Daoy (cell line): ENCODE measurements at regions not wholly inside any gene's neighbourhood (a gene's known extent, or its start where the extent isn't known, plus 50 kb on each side); places are given as distances from the start of the nearest gene placed in this dataset.
"Not testable (repeated sequence)": the region's sequence is repeated elsewhere in the genome, so short reads cannot be mapped to it uniquely, and the experiment has no call there.

Experiments used
- DNase-seq: peaks from one replicate; pipeline ENCODE4 v3.0.0-alpha.2; 2015; ENCODE audit warnings: low read depth

GRCh38 chr10:43855667-43856210 lies 207.1 kb upstream of the ZNF32 start:
- DNase-seq = no peak

GRCh38 chr10:43854007-43854406 lies 205.3 kb upstream of the ZNF32 start:
- DNase-seq = peak; percentile 70

GRCh38 chr10:43853369-43853768 lies 204.7 kb upstream of the ZNF32 start:
- DNase-seq = no peak

GRCh38 chr10:43852644-43853214 lies 204.0 kb upstream of the ZNF32 start:
- DNase-seq = no peak

GRCh38 chr10:43852149-43852548 lies 203.5 kb upstream of the ZNF32 start:
- DNase-seq = no peak

- no peak for DNase-seq
These were observed 202.3 kb upstream of the ZNF32 start for GRCh38 chr10:43851030-43851429.

GRCh38 chr10:43849551-43849950 lies 200.9 kb upstream of the ZNF32 start:
- no peak for DNase-seq

- DNase-seq = no peak
These were observed 198.3 kb upstream of the ZNF32 start for GRCh38 chr10:43846968-43847367.

GRCh38 chr10:43846187-43846680 lies 197.6 kb upstream of the ZNF32 start:
- DNase-seq = peak; percentile 56

- DNase-seq = no peak
These were observed 196.4 kb upstream of the ZNF32 start for GRCh38 chr10:43845121-43845520.

- DNase-seq = no peak
These were observed 195.5 kb upstream of the ZNF32 start for GRCh38 chr10:43844221-43844620.

- DNase-seq = peak; percentile 46
These were observed 194.8 kb upstream of the ZNF32 start for GRCh38 chr10:43843321-43844101.

GRCh38 chr10:43842496-43842895 lies 193.8 kb upstream of the ZNF32 start:
- DNase-seq = no peak

- no peak for DNase-seq
These were observed 193.4 kb upstream of the ZNF32 start for GRCh38 chr10:43842072-43842471.

- DNase-seq = no peak
These were observed 191.3 kb upstream of the ZNF32 start for GRCh38 chr10:43839973-43840372.

- not testable (repeated sequence) for DNase-seq
These were observed 186.1 kb upstream of the ZNF32 start for GRCh38 chr10:43834751-43835150.

GRCh38 chr10:43827853-43828252 lies 179.2 kb upstream of the ZNF32 start:
- no peak for DNase-seq

- DNase-seq = no peak
These were observed 177.3 kb upstream of the ZNF32 start for GRCh38 chr10:43825984-43826383.

GRCh38 chr10:43825421-43825820 lies 176.7 kb upstream of the ZNF32 start:
- DNase-seq = no peak

- no peak for DNase-seq
These were observed 176.3 kb upstream of the ZNF32 start for GRCh38 chr10:43824934-43825333.

- DNase-seq = no peak
These were observed 174.2 kb upstream of the ZNF32 start for GRCh38 chr10:43822631-43823580.

GRCh38 chr10:43821103-43821502 lies 172.4 kb upstream of the ZNF32 start:
- DNase-seq = no peak
